Breast epithelium (tissue), 3 donors: ENCODE measurements at regions not wholly inside any gene's neighbourhood (a gene's known extent, or its start where the extent isn't known, plus 50 kb on each side); places are given as distances from the start of the nearest gene placed in this dataset.

ENCODE experiments used
- POLR2A ChIP-seq: fragments of 450-650 bp; IDR thresholded peaks from one replicate; pipeline ENCODE4 v1.6.1; 2016; ENCODE audit warnings: antibody characterized with exemption, mild to moderate bottlenecking, moderate library complexity
- POLR2AphosphoS5 ChIP-seq, 3 donors: sonication (generic); formaldehyde crosslinking; IDR thresholded peaks; one replicate each; pipeline ENCODE4 v1.6.1; 2017; ENCODE audit warnings: antibody characterized with exemption in 3 of 3

DNA sequence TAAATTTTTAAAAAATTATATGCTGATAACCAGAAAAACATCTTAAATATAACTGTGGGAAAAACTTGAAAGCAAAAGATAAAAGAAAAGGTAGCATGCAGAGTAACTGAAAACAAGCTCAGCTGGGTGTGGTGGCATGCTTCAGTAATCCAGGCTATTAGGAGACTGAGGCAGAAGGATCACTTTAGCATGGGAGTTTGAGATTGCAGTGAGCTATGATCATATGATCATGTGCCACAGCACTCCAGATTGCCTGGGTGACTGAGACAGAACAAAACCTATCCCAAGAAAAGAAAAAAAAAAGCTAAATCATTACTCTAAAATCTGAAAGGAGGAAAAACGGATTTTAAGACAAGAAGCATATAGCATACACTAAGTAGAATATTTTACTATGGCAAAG lies 1624.0 kb downstream of the AMY1C start:
- TF ChIP-seq POLR2A (no peak), POLR2AphosphoS5 (IDR thresholded peaks at IDR 0.05) (no peak)
